ENCODE measurements at regions not wholly inside any gene's neighbourhood (a gene's known extent, or its start where the extent isn't known, plus 50 kb on each side); places are given as distances from the start of the nearest gene placed in this dataset.
A peak's percentile ranks its signal among the peaks of the same experiment; 100 is the strongest.

- peak overlapping the region in 1 of 5 experiments; percentile 51 for H3K4me3 ChIP-seq (ENCODE audit: control extremely low read depth in 1 of 5, extremely low read depth in 1 of 5, insufficient read depth in 1 of 5, low read depth in 2 of 5, low read length in 4 of 5)
- H3K27me3 Mint-ChIP-seq, result no peaks in the 10 kb centered on the region
- no peak overlapping the region for H3K9ac ChIP-seq (ENCODE audit: low read length)
- TF ChIP-seq EZH2 (IDR thresholded peaks at IDR 0.05; ENCODE audit: borderline replicate concordance, insufficient read depth, low read depth, low read length, poor library complexity, severe bottlenecking), result no peak
- TF ChIP-seq CTCF (IDR thresholded peaks at IDR 0.05), result no peak
- peaks cover 64% of the 10 kb centered on the region for H3K4me1 Mint-ChIP-seq
- peak overlapping the region; percentile 83 to 90 for H3K27ac ChIP-seq (ENCODE audit: low read length in 2 of 2)
- DNase-seq (peak; percentile 31), ATAC-seq (ENCODE audit: low read depth) (no peak)
- ChIA-PET POLR2A (interaction anchor here (1.4 to 1.8 kb wide), 2 partner anchors 17 to 50 kb away, joined by 4 to 6 read pairs; no protein-coding TSS in a partner anchor), CTCF (interaction anchor here (1.3 to 2.2 kb wide), 5 partner anchors 17 to 364 kb away, joined by 3 to 9 read pairs (median 4); no protein-coding TSS in a partner anchor)
- H3K9me3 ChIP-seq (ENCODE audit: control extremely low read depth in 1 of 3, control insufficient read depth in 2 of 3, insufficient read depth in 1 of 3, low read length in 2 of 3), result no peaks in the 10 kb centered on the region
- no peak overlapping the region for H2AFZ ChIP-seq (ENCODE audit: insufficient read depth, low read depth, low read length, poor library complexity, severe bottlenecking)
- H3K4me2 ChIP-seq (replicated peaks; ENCODE audit: low read depth, low read length, poor library complexity, severe bottlenecking), result peak overlapping the region; percentile 70
- peaks cover 3% of the 10 kb centered on the region for H3K9me3 Mint-ChIP-seq (ENCODE audit: insufficient read depth)
- H3K27ac Mint-ChIP-seq, result peak overlapping the region; percentile 96
- no peaks in the 10 kb centered on the region for H3K27me3 ChIP-seq (replicated peaks in 1 of 4; ENCODE audit: control extremely low read depth in 1 of 4, control insufficient read depth in 3 of 4, insufficient read depth in 4 of 4, low read length in 3 of 4)
- no peaks in the 10 kb centered on the region for H3K36me3 ChIP-seq (replicated peaks in 1 of 2; ENCODE audit: control extremely low read depth in 1 of 2, control insufficient read depth in 1 of 2, extremely low read depth in 1 of 2, insufficient read depth in 2 of 2, low read length in 1 of 2)
- peaks cover 50 to 65% of the 10 kb centered on the region in 2 donors for H3K4me1 ChIP-seq (ENCODE audit: control insufficient read depth in 2 of 2, insufficient read depth in 2 of 2, low read length in 2 of 2)
- peak overlapping the region; percentile 88 for H3K4me3 Mint-ChIP-seq
- no peaks in the 10 kb centered on the region for H3K79me2 ChIP-seq (ENCODE audit: control insufficient read depth, insufficient read depth, low read length)
- no peaks in the 10 kb centered on the region for H4K20me1 ChIP-seq (ENCODE audit: control insufficient read depth, insufficient read depth, low read length, poor library complexity, severe bottlenecking)
- WGBS (ENCODE audit: insufficient coverage), result 53% methylated on average over 4 of the region's 9 CpGs
- intact Hi-C loops (cut with micrococcal nuclease), result loop anchor here (5.0 to 10.0 kb wide), 3 partner anchors 116 to 366 kb away; partner anchors contain the start of genes ARID4B and GGPS1
Measured at GRCh38 chr1:234961456-234962339, 166.9 kb downstream of the TOMM20 start.
